Mucosa of descending colon (tissue), 3 donors: ENCODE measurements at regions not wholly inside any gene's neighbourhood (a gene's known extent, or its start where the extent isn't known, plus 50 kb on each side); places are given as distances from the start of the nearest gene placed in this dataset.
A peak's percentile ranks its signal among the peaks of the same experiment; 100 is the strongest.

Experiments used
- ATAC-seq: fragments of 200-7000 bp; cut with Tn5 transposase; one replicate; pipeline ENCODE4 v1.9.1; 2020; ENCODE audit warnings: mild to moderate bottlenecking, moderate library complexity
- DNase-seq, 3 donors: peaks; one replicate each; pipeline ENCODE4 v3.0.0-alpha.2; 2020
- H3K36me3 ChIP-seq: fragments of 200-600 bp; one replicate; pipeline ENCODE4 v1.8.0; 2021; ENCODE audit warnings: low read depth, mild to moderate bottlenecking
- H3K4me1 ChIP-seq: fragments of 200-600 bp; one replicate; pipeline ENCODE4 v1.8.0; 2021; ENCODE audit warnings: low read depth, mild to moderate bottlenecking
- H3K4me3 ChIP-seq: fragments of 200-600 bp; one replicate; pipeline ENCODE4 v1.8.0; 2021; ENCODE audit warnings: mild to moderate bottlenecking
- H3K9me3 ChIP-seq: fragments of 200-600 bp; one replicate; pipeline ENCODE4 v1.8.0; 2021; ENCODE audit warnings: mild to moderate bottlenecking
- CTCF ChIP-seq: fragments of 200-600 bp; IDR thresholded peaks from one replicate; pipeline ENCODE4 v1.8.0; 2022; ENCODE audit warnings: antibody characterized with exemption, mild to moderate bottlenecking
- intact Hi-C, 2 donors: fragments of 100-400 bp; cut with DNase I in 1 of 2; cut with micrococcal nuclease in 1 of 2; formaldehyde crosslinking; loops; one replicate each; pipeline versions ENCODE4 v1.11.0 to v1.11.1; 2022; cut with DNase I, micrococcal nuclease
- donor health status: DM: no; HTN: no; CAD: no; lungs with moderate emphysema.
- donor health status: DM: no; HTN: no; CAD: no.
- donor health status: DM: no; HTN: yes; CAD: no.

DNA sequence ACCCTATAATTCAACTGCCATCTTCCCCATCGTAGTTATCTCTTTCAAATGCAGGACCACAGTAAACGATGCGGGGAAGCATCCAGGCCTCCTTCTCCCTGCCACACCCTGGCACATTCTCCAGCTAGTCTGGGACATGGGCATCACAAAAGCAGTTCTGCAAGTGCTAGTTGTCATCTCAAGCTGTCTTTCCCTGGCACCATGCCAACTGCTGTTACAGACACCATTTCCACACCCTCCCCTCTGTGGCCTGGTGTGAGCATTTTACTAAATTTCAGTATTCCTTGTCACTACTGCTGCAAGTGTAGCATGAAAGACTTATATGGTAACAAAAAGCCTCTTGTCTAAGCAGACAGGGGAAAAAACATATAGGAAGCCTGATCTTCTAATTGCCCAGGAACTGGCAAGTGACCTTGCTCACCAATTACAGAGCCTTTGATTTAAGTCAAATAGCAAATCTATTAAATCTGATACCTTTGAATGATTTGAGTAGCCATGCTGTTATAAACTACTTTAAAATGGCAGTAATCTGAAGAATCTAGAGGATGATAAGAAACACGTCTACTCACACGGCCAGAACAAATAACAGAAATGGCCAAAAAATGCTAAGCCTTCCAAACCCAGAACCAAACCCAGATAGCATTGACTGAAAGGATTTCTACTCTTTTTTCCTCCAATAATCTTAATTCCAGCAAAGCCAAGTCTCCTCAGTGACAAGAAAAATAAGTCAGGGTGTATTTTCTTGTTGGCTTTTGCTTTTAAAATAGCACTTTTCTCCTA, 179.0 kb downstream of the NUFIP1 start:
- ATAC-seq (peak; percentile 68), DNase-seq (peak in 2 of 3 donors; percentile 43 to 71)
- no peak for TF ChIP-seq CTCF
- no peaks in the 10 kb centered on the region for H3K36me3 ChIP-seq
- intact Hi-C loops: no loop called here
- peaks cover 6% of the 10 kb centered on the region for H3K4me1 ChIP-seq
- H3K4me3 ChIP-seq: no peak overlapping the region
- no peaks in the 10 kb centered on the region for H3K9me3 ChIP-seq

GRCh38 chr13:44809190-44809589, 180.1 kb downstream of the NUFIP1 start:
- no peaks in the 10 kb centered on the region for H3K9me3 ChIP-seq
- H3K36me3 ChIP-seq: no peaks in the 10 kb centered on the region
- intact Hi-C loops: no loop called here
- H3K4me1 ChIP-seq: peaks cover 6% of the 10 kb centered on the region
- no peak for ATAC-seq
- H3K4me3 ChIP-seq: no peak overlapping the region
- DNase-seq: no peak
- TF ChIP-seq CTCF: no peak

DNA sequence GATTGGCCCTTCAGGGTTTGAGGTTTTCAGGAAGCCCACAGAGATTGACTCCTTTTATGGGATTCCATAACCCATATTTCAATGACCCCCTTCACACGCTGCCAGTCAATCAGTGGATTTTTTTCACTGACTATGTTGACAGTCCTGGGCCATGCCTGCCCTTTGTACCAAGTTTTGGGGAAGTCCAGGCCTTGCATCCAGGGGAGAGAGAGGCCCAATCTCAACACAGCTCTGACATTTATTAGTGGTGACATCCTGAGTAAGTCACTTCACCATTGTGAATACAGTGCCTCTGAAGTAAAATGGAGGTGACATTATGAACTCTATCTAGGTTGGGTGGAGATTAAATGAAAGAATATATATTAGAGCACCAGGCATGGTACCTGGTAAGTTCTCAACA, 181.1 kb downstream of the NUFIP1 start:
- ATAC-seq (no peak), DNase-seq (no peak)
- TF ChIP-seq CTCF: no peak
- Histone ChIP-seq H3K9me3 (no peaks in the 10 kb centered on the region), H3K4me3 (no peak overlapping the region), H3K36me3 (no peaks in the 10 kb centered on the region), H3K4me1 (no peaks in the 10 kb centered on the region)
- intact Hi-C loops: no loop called here

- intact Hi-C loops: no loop called here
- ATAC-seq (no peak), DNase-seq (no peak)
- Histone ChIP-seq H3K4me1 (no peaks in the 10 kb centered on the region), H3K4me3 (no peak overlapping the region), H3K36me3 (no peaks in the 10 kb centered on the region), H3K9me3 (no peaks in the 10 kb centered on the region)
- TF ChIP-seq CTCF: no peak
Observed at GRCh38 chr13:44807449-44808034, 181.7 kb downstream of the NUFIP1 start.

DNA sequence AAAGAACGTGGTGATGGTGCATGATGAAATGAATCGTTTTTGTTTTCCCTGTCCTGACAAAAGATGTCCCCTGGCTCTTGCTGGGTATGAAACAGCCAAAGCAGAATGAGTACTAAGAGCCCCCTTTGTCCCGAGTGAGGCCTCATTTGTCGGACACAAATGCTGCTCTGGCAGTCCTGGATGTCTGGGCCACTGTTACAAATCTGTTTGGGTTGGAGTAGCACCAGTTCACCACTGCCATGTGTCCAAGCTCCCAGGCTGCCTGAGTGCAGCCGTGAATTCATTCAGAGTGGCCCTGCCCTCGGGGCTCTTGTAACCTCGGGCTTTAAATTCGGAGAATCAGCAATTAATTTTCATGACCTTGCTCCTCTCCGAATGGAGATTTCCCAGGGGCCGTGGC, 182.4 kb downstream of the NUFIP1 start:
- ATAC-seq (no peak), DNase-seq (no peak)
- intact Hi-C loops: no loop called here
- no peaks in the 10 kb centered on the region for H3K36me3 ChIP-seq
- no peak overlapping the region for H3K4me3 ChIP-seq
- no peak for TF ChIP-seq CTCF
- no peaks in the 10 kb centered on the region for H3K4me1 ChIP-seq
- H3K9me3 ChIP-seq: no peaks in the 10 kb centered on the region
